GM19455 (cell line): ENCODE measurements at regions not wholly inside any gene's neighbourhood (a gene's known extent, or its start where the extent isn't known, plus 50 kb on each side); places are given as distances from the start of the nearest gene placed in this dataset.

Experiments
- ATAC-seq: cut with Tn5 transposase; IDR thresholded peaks from one replicate; pipeline ENCODE4 v1.9.1; 2021; ENCODE audit not compliant: unreplicated experiment

- ATAC-seq, result no peak
These were observed 434.5 kb upstream of the TUSC1 start for GRCh38 chr9:26112724-26113123.

GRCh38 chr9:26086396-26086795, 408.2 kb upstream of the TUSC1 start:
- ATAC-seq, result no peak

- ATAC-seq, result no peak
These were observed 403.6 kb upstream of the TUSC1 start for GRCh38 chr9:26081847-26082246.

- no peak for ATAC-seq
These were observed 400.5 kb upstream of the TUSC1 start for GRCh38 chr9:26078706-26079105.

- no peak for ATAC-seq
These were observed 399.6 kb upstream of the TUSC1 start for GRCh38 chr9:26077860-26078259.

GRCh38 chr9:26067608-26068007, 389.4 kb upstream of the TUSC1 start:
- ATAC-seq, result no peak

GRCh38 chr9:26066237-26066636, 388.0 kb upstream of the TUSC1 start:
- ATAC-seq, result no peak

GRCh38 chr9:26061948-26062575, 383.8 kb upstream of the TUSC1 start:
- ATAC-seq, result no peak

- no peak for ATAC-seq
These were observed 380.1 kb upstream of the TUSC1 start for GRCh38 chr9:26058111-26058895.

GRCh38 chr9:26057050-26057449, 378.8 kb upstream of the TUSC1 start:
- ATAC-seq, result no peak

- ATAC-seq, result no peak
These were observed 376.6 kb upstream of the TUSC1 start for GRCh38 chr9:26054600-26055520.

- no peak for ATAC-seq
These were observed 375.7 kb upstream of the TUSC1 start for GRCh38 chr9:26053954-26054353.

- ATAC-seq, result no peak
These were observed 365.2 kb upstream of the TUSC1 start for GRCh38 chr9:26043431-26043830.

GRCh38 chr9:26034786-26035185, 356.5 kb upstream of the TUSC1 start:
- no peak for ATAC-seq

GRCh38 chr9:26033336-26033735, 355.1 kb upstream of the TUSC1 start:
- ATAC-seq, result no peak

- ATAC-seq, result no peak
These were observed 348.3 kb upstream of the TUSC1 start for GRCh38 chr9:26026423-26027100.

GRCh38 chr9:26013199-26013598, 335.0 kb upstream of the TUSC1 start:
- no peak for ATAC-seq

- ATAC-seq, result no peak
These were observed 334.6 kb upstream of the TUSC1 start for GRCh38 chr9:26012797-26013196.

- ATAC-seq, result no peak
These were observed 316.4 kb upstream of the TUSC1 start for GRCh38 chr9:25994605-25995004.

GRCh38 chr9:25990376-25990775, 312.1 kb upstream of the TUSC1 start:
- no peak for ATAC-seq

GRCh38 chr9:25975667-25976066, 297.4 kb upstream of the TUSC1 start:
- ATAC-seq, result no peak
